ENCODE measurements at regions not wholly inside any gene's neighbourhood (a gene's known extent, or its start where the extent isn't known, plus 50 kb on each side); places are given as distances from the start of the nearest gene placed in this dataset.

DNA sequence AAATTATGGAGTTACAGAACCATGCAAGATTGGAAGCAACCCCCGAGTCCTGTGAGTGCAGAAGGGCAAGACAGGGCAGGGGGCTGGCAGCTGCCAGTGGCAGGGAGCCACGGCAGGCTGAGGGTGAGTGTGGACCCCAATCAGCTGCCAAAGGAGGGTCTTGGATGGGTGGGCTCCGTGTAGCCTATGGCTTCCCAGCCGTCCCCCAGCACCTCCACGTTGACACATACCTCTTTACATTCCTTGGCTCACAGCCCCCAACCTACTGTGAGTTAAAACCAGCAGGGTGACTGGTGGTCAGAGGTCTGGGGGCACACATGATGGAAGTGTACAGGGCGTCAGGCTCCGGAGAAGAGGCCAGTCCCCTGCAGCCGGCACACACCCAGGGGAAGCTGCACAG lies 60.9 kb upstream of the SALL3 start:
- Histone ChIP-seq H3K4me3 (ENCODE audit: control insufficient read depth in 2 of 3, extremely low read depth in 1 of 3, insufficient read depth in 2 of 3, low read depth in 1 of 3, low read length in 3 of 3) (no peak overlapping the region), H3K27me3 (ENCODE audit: control insufficient read depth, extremely low read depth, insufficient read depth, low read length) (no peaks in the 10 kb centered on the region), H2AFZ (ENCODE audit: control insufficient read depth, low read length) (no peak overlapping the region), H3K4me2 (ENCODE audit: control insufficient read depth, extremely low read depth, insufficient read depth, low read depth, low read length) (no peak overlapping the region), H3K4me1 (ENCODE audit: control insufficient read depth, extremely low read depth, insufficient read depth, low read length) (no peaks in the 10 kb centered on the region), H3K36me3 (ENCODE audit: control insufficient read depth in 2 of 2, extremely low read depth in 1 of 2, insufficient read depth in 2 of 2, low read length in 2 of 2) (no peaks in the 10 kb centered on the region), H3K79me2 (ENCODE audit: control insufficient read depth, insufficient read depth, low read length) (no peaks in the 10 kb centered on the region), H3K9ac (ENCODE audit: control insufficient read depth, extremely low read depth, insufficient read depth, low read length) (no peak overlapping the region), H3K27ac (ENCODE audit: control insufficient read depth, insufficient read depth, low read length) (no peak overlapping the region), H3K9me3 (ENCODE audit: control insufficient read depth, low read depth, low read length) (peaks cover 24% of the 10 kb centered on the region), H3K9me1 (ENCODE audit: control insufficient read depth, extremely low read depth, insufficient read depth, low read length) (no peaks in the 10 kb centered on the region), H4K20me1 (ENCODE audit: control insufficient read depth, extremely low read depth, insufficient read depth, low read length) (no peaks in the 10 kb centered on the region)
- dilution Hi-C loops (cut with MboI; ENCODE audit: extremely low pct_ligation_motif_present, low sequenced_read_pairs), result no loop called here
- no peak for TF ChIP-seq EZH2 (IDR thresholded peaks at IDR 0.05; ENCODE audit: low read length)
- TF ChIP-seq, protein P1, sequence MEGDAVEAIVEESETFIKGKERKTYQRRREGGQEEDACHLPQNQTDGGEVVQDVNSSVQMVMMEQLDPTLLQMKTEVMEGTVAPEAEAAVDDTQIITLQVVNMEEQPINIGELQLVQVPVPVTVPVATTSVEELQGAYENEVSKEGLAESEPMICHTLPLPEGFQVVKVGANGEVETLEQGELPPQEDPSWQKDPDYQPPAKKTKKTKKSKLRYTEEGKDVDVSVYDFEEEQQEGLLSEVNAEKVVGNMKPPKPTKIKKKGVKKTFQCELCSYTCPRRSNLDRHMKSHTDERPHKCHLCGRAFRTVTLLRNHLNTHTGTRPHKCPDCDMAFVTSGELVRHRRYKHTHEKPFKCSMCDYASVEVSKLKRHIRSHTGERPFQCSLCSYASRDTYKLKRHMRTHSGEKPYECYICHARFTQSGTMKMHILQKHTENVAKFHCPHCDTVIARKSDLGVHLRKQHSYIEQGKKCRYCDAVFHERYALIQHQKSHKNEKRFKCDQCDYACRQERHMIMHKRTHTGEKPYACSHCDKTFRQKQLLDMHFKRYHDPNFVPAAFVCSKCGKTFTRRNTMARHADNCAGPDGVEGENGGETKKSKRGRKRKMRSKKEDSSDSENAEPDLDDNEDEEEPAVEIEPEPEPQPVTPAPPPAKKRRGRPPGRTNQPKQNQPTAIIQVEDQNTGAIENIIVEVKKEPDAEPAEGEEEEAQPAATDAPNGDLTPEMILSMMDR (optimal IDR thresholded peaks at IDR 0.05 in 1 of 3, IDR thresholded peaks at IDR 0.05 in 1 of 3, conservative IDR thresholded peaks at IDR 0.05 in 1 of 3; ENCODE audit: extremely low read depth in 1 of 3, insufficient read depth in 2 of 3, low read length in 3 of 3), result no peak
- FAIRE-seq, result no peak
- DNase-seq (ENCODE audit: low read depth, low spot score), result no peak

DNA sequence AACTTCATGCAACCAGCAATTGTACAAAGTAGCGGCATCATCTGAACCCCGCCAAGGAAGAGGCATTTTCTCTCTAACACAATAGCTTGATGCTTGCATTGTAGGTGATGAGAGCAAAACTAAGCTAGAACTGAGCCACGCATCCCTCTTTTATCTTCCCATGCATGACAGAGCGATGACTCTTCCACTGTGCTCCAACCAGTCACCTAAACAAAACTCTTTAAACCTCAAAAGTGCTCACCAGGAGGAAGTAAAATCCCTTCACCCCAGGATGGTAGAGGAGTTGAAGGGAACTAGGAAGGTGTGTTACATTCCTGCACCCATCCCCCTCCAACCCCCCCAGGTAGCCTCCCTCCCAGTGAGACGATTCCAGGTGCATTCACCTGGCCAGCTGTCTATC lies 59.7 kb upstream of the SALL3 start:
- Histone ChIP-seq H3K9me3 (ENCODE audit: control insufficient read depth, low read depth, low read length) (peaks cover 22% of the 10 kb centered on the region), H3K36me3 (ENCODE audit: control insufficient read depth in 2 of 2, extremely low read depth in 1 of 2, insufficient read depth in 2 of 2, low read length in 2 of 2) (no peaks in the 10 kb centered on the region), H3K27me3 (ENCODE audit: control insufficient read depth, extremely low read depth, insufficient read depth, low read length) (no peaks in the 10 kb centered on the region), H3K9ac (ENCODE audit: control insufficient read depth, extremely low read depth, insufficient read depth, low read length) (no peak overlapping the region), H4K20me1 (ENCODE audit: control insufficient read depth, extremely low read depth, insufficient read depth, low read length) (no peaks in the 10 kb centered on the region), H3K79me2 (ENCODE audit: control insufficient read depth, insufficient read depth, low read length) (no peaks in the 10 kb centered on the region), H3K4me1 (ENCODE audit: control insufficient read depth, extremely low read depth, insufficient read depth, low read length) (no peaks in the 10 kb centered on the region), H2AFZ (ENCODE audit: control insufficient read depth, low read length) (no peak overlapping the region), H3K4me2 (ENCODE audit: control insufficient read depth, extremely low read depth, insufficient read depth, low read depth, low read length) (no peak overlapping the region), H3K9me1 (ENCODE audit: control insufficient read depth, extremely low read depth, insufficient read depth, low read length) (no peaks in the 10 kb centered on the region), H3K27ac (ENCODE audit: control insufficient read depth, insufficient read depth, low read length) (no peak overlapping the region), H3K4me3 (ENCODE audit: control insufficient read depth in 2 of 3, extremely low read depth in 1 of 3, insufficient read depth in 2 of 3, low read depth in 1 of 3, low read length in 3 of 3) (no peak overlapping the region)
- no peak for FAIRE-seq
- no peak for DNase-seq (ENCODE audit: low read depth, low spot score)
- TF ChIP-seq, protein P1 (optimal IDR thresholded peaks at IDR 0.05 in 1 of 3, IDR thresholded peaks at IDR 0.05 in 1 of 3, conservative IDR thresholded peaks at IDR 0.05 in 1 of 3; ENCODE audit: extremely low read depth in 1 of 3, insufficient read depth in 2 of 3, low read length in 3 of 3), result no peak
- no peak for TF ChIP-seq EZH2 (IDR thresholded peaks at IDR 0.05; ENCODE audit: low read length)
- dilution Hi-C loops (cut with MboI; ENCODE audit: extremely low pct_ligation_motif_present, low sequenced_read_pairs), result no loop called here

Measured in keratinocyte (primary cell).